Activated naive CD4-positive, alpha-beta T cell treated with anti-CD3 and anti-CD28 coated beads, Interleukin-2, amount 10 ng/mL, durations not matched to agents 7 days and 5 days (primary cell): ENCODE measurements at regions not wholly inside any gene's neighbourhood (a gene's known extent, or its start where the extent isn't known, plus 50 kb on each side); places are given as distances from the start of the nearest gene placed in this dataset.

Source experiments
- CTCF ChIA-PET: fragments of 350-600 bp; sonication (Branson Sonifier 250); formaldehyde crosslinking; loops from one replicate; lab custom pipeline; 2021; ENCODE audit warnings: antibody characterized with exemption; lab: Charles Lee
- DNase-seq: peaks from one replicate; pipeline ENCODE4 v3.0.0-alpha.2; 2020
- H3K27ac Mint-ChIP-seq: one replicate; pipeline ENCODE4 v1.8.0; 2021; ENCODE audit warnings: mild to moderate bottlenecking, moderate library complexity, mixed read lengths
- H3K27me3 Mint-ChIP-seq: one replicate; pipeline ENCODE4 v1.8.0; 2021; ENCODE audit warnings: mild to moderate bottlenecking, mixed read lengths
- H3K36me3 Mint-ChIP-seq: one replicate; pipeline ENCODE4 v1.8.0; 2021; ENCODE audit warnings: mixed read lengths
- H3K4me1 Mint-ChIP-seq: one replicate; pipeline ENCODE4 v1.8.0; 2021; ENCODE audit warnings: mixed read lengths
- H3K4me3 Mint-ChIP-seq: one replicate; pipeline ENCODE4 v1.8.0; 2021; ENCODE audit warnings: mild to moderate bottlenecking, moderate library complexity, mixed read lengths
- H3K9me3 Mint-ChIP-seq: one replicate; pipeline ENCODE4 v1.8.0; 2021; ENCODE audit warnings: mixed read lengths

GRCh38 chr11:90349731-90350130 is 126.9 kb upstream of the CHORDC1 start:
- H3K4me3 Mint-ChIP-seq: no peak overlapping the region
- CTCF ChIA-PET: no interaction called here
- DNase-seq: no peak
- no peak overlapping the region for H3K27ac Mint-ChIP-seq
- no peaks in the 10 kb centered on the region for H3K36me3 Mint-ChIP-seq
- peaks cover 3% of the 10 kb centered on the region for H3K9me3 Mint-ChIP-seq
- no peaks in the 10 kb centered on the region for H3K4me1 Mint-ChIP-seq
- no peaks in the 10 kb centered on the region for H3K27me3 Mint-ChIP-seq

- Mint-ChIP-seq H3K4me3 (no peak overlapping the region), H3K4me1 (no peaks in the 10 kb centered on the region), H3K9me3 (no peaks in the 10 kb centered on the region), H3K27ac (no peak overlapping the region), H3K36me3 (no peaks in the 10 kb centered on the region), H3K27me3 (no peaks in the 10 kb centered on the region)
- CTCF ChIA-PET: no interaction called here
- no peak for DNase-seq
Observed at GRCh38 chr11:90344546-90344945, 121.7 kb upstream of the CHORDC1 start.

- no peak overlapping the region for H3K4me3 Mint-ChIP-seq
- H3K4me1 Mint-ChIP-seq: no peaks in the 10 kb centered on the region
- CTCF ChIA-PET: no interaction called here
- no peak for DNase-seq
- H3K9me3 Mint-ChIP-seq: no peaks in the 10 kb centered on the region
- no peaks in the 10 kb centered on the region for H3K27me3 Mint-ChIP-seq
- H3K27ac Mint-ChIP-seq: no peak overlapping the region
- H3K36me3 Mint-ChIP-seq: no peaks in the 10 kb centered on the region
Observed at GRCh38 chr11:90343673-90344072, 120.8 kb upstream of the CHORDC1 start.

- DNase-seq: no peak
- no peaks in the 10 kb centered on the region for H3K36me3 Mint-ChIP-seq
- no peaks in the 10 kb centered on the region for H3K9me3 Mint-ChIP-seq
- H3K4me1 Mint-ChIP-seq: no peaks in the 10 kb centered on the region
- CTCF ChIA-PET: no interaction called here
- H3K4me3 Mint-ChIP-seq: no peak overlapping the region
- no peaks in the 10 kb centered on the region for H3K27me3 Mint-ChIP-seq
- no peak overlapping the region for H3K27ac Mint-ChIP-seq
Observed at GRCh38 chr11:90341986-90342385, 119.1 kb upstream of the CHORDC1 start.

- CTCF ChIA-PET: interaction anchor here (0.9 kb wide), 1 partner anchor 23 kb away, joined by 3 read pairs; no protein-coding TSS in a partner anchor
- Mint-ChIP-seq H3K27ac (no peak overlapping the region), H3K9me3 (no peaks in the 10 kb centered on the region), H3K36me3 (no peaks in the 10 kb centered on the region), H3K4me1 (no peaks in the 10 kb centered on the region), H3K27me3 (no peaks in the 10 kb centered on the region), H3K4me3 (no peak overlapping the region)
- no peak for DNase-seq
Observed at GRCh38 chr11:90332415-90332814, 109.6 kb upstream of the CHORDC1 start.

GRCh38 chr11:90330632-90331031 is 107.8 kb upstream of the CHORDC1 start:
- no peaks in the 10 kb centered on the region for H3K4me1 Mint-ChIP-seq
- DNase-seq: no peak
- no peaks in the 10 kb centered on the region for H3K27me3 Mint-ChIP-seq
- no peak overlapping the region for H3K4me3 Mint-ChIP-seq
- no peak overlapping the region for H3K27ac Mint-ChIP-seq
- no peaks in the 10 kb centered on the region for H3K36me3 Mint-ChIP-seq
- CTCF ChIA-PET: no interaction called here
- H3K9me3 Mint-ChIP-seq: no peaks in the 10 kb centered on the region

- no peak overlapping the region for H3K27ac Mint-ChIP-seq
- no peaks in the 10 kb centered on the region for H3K4me1 Mint-ChIP-seq
- no peak overlapping the region for H3K4me3 Mint-ChIP-seq
- no peak for DNase-seq
- no peaks in the 10 kb centered on the region for H3K27me3 Mint-ChIP-seq
- no peaks in the 10 kb centered on the region for H3K36me3 Mint-ChIP-seq
- no peaks in the 10 kb centered on the region for H3K9me3 Mint-ChIP-seq
- CTCF ChIA-PET: no interaction called here
Observed at GRCh38 chr11:90329043-90329442, 106.2 kb upstream of the CHORDC1 start.

- H3K4me3 Mint-ChIP-seq: no peak overlapping the region
- H3K36me3 Mint-ChIP-seq: no peaks in the 10 kb centered on the region
- H3K27me3 Mint-ChIP-seq: no peaks in the 10 kb centered on the region
- no peaks in the 10 kb centered on the region for H3K9me3 Mint-ChIP-seq
- H3K27ac Mint-ChIP-seq: no peak overlapping the region
- no peak for DNase-seq
- CTCF ChIA-PET: no interaction called here
- no peaks in the 10 kb centered on the region for H3K4me1 Mint-ChIP-seq
Observed at GRCh38 chr11:90326647-90327046, 103.8 kb upstream of the CHORDC1 start.

- no peak for DNase-seq
- CTCF ChIA-PET: no interaction called here
- no peak overlapping the region for H3K27ac Mint-ChIP-seq
- H3K4me3 Mint-ChIP-seq: no peak overlapping the region
- no peaks in the 10 kb centered on the region for H3K27me3 Mint-ChIP-seq
- no peaks in the 10 kb centered on the region for H3K9me3 Mint-ChIP-seq
- no peaks in the 10 kb centered on the region for H3K36me3 Mint-ChIP-seq
- H3K4me1 Mint-ChIP-seq: no peaks in the 10 kb centered on the region
Observed at GRCh38 chr11:90323289-90323688, 100.4 kb upstream of the CHORDC1 start.

GRCh38 chr11:90321018-90321417 is 98.2 kb upstream of the CHORDC1 start:
- no peaks in the 10 kb centered on the region for H3K27me3 Mint-ChIP-seq
- H3K36me3 Mint-ChIP-seq: no peaks in the 10 kb centered on the region
- no peaks in the 10 kb centered on the region for H3K4me1 Mint-ChIP-seq
- H3K27ac Mint-ChIP-seq: no peak overlapping the region
- DNase-seq: no peak
- CTCF ChIA-PET: no interaction called here
- H3K4me3 Mint-ChIP-seq: no peak overlapping the region
- H3K9me3 Mint-ChIP-seq: no peaks in the 10 kb centered on the region

- no peaks in the 10 kb centered on the region for H3K4me1 Mint-ChIP-seq
- DNase-seq: no peak
- no peaks in the 10 kb centered on the region for H3K9me3 Mint-ChIP-seq
- no peaks in the 10 kb centered on the region for H3K36me3 Mint-ChIP-seq
- H3K27ac Mint-ChIP-seq: no peak overlapping the region
- CTCF ChIA-PET: no interaction called here
- H3K27me3 Mint-ChIP-seq: no peaks in the 10 kb centered on the region
- H3K4me3 Mint-ChIP-seq: no peak overlapping the region
Observed at GRCh38 chr11:90318651-90319050, 95.8 kb upstream of the CHORDC1 start.

- Mint-ChIP-seq H3K4me3 (no peak overlapping the region), H3K9me3 (no peaks in the 10 kb centered on the region), H3K27me3 (no peaks in the 10 kb centered on the region), H3K4me1 (no peaks in the 10 kb centered on the region), H3K27ac (no peak overlapping the region), H3K36me3 (no peaks in the 10 kb centered on the region)
- CTCF ChIA-PET: no interaction called here
- DNase-seq: no peak
Observed at GRCh38 chr11:90310210-90310609, 87.4 kb upstream of the CHORDC1 start.

- H3K9me3 Mint-ChIP-seq: no peaks in the 10 kb centered on the region
- CTCF ChIA-PET: no interaction called here
- H3K36me3 Mint-ChIP-seq: no peaks in the 10 kb centered on the region
- H3K27me3 Mint-ChIP-seq: no peaks in the 10 kb centered on the region
- H3K4me1 Mint-ChIP-seq: no peaks in the 10 kb centered on the region
- no peak overlapping the region for H3K4me3 Mint-ChIP-seq
- no peak for DNase-seq
- H3K27ac Mint-ChIP-seq: no peak overlapping the region
Observed at GRCh38 chr11:90309693-90310092, 86.8 kb upstream of the CHORDC1 start.

- Mint-ChIP-seq H3K27ac (no peak overlapping the region), H3K9me3 (no peaks in the 10 kb centered on the region), H3K4me3 (no peak overlapping the region), H3K36me3 (no peaks in the 10 kb centered on the region), H3K4me1 (no peaks in the 10 kb centered on the region), H3K27me3 (no peaks in the 10 kb centered on the region)
- DNase-seq: no peak
- CTCF ChIA-PET: no interaction called here
Observed at GRCh38 chr11:90294526-90294925, 71.7 kb upstream of the CHORDC1 start.

GRCh38 chr11:90294091-90294490 is 71.2 kb upstream of the CHORDC1 start:
- DNase-seq: no peak

More at GRCh38 chr11:90294091-90294490, 71.2 kb upstream of the CHORDC1 start:
- CTCF ChIA-PET: interaction anchor here (0.6 kb wide), 1 partner anchor 765 kb away, joined by 3 read pairs; no protein-coding TSS in a partner anchor
- H3K36me3 Mint-ChIP-seq: no peaks in the 10 kb centered on the region
- no peaks in the 10 kb centered on the region for H3K4me1 Mint-ChIP-seq
- H3K27me3 Mint-ChIP-seq: no peaks in the 10 kb centered on the region
- no peak overlapping the region for H3K4me3 Mint-ChIP-seq
- no peaks in the 10 kb centered on the region for H3K9me3 Mint-ChIP-seq
- H3K27ac Mint-ChIP-seq: no peak overlapping the region
